Neural crest cell (in vitro differentiated cells): ENCODE measurements at regions not wholly inside any gene's neighbourhood (a gene's known extent, or its start where the extent isn't known, plus 50 kb on each side); places are given as distances from the start of the nearest gene placed in this dataset.
A peak's percentile ranks its signal among the peaks of the same experiment; 100 is the strongest.

Experiments
- DNase-seq: peaks from one replicate; pipeline ENCODE4 v3.0.0; 2021; ENCODE audit warnings: low read depth, mixed read lengths, low spot score
- H3K27ac Mint-ChIP-seq: one replicate; pipeline ENCODE4 v1.8.0; 2021; ENCODE audit warnings: mild to moderate bottlenecking, mixed read lengths; ENCODE audit not compliant: unreplicated experiment
- H3K27me3 Mint-ChIP-seq: 2 replicates; pipeline ENCODE4 v1.8.0; 2021; ENCODE audit warnings: low read depth, mild to moderate bottlenecking, mixed read lengths
- H3K36me3 Mint-ChIP-seq: 2 replicates; pipeline ENCODE4 v1.8.0; 2021; ENCODE audit warnings: low read depth, mild to moderate bottlenecking, mixed read lengths
- H3K4me1 Mint-ChIP-seq: 2 replicates; pipeline ENCODE4 v1.8.0; 2021; ENCODE audit warnings: mixed read lengths
- H3K4me3 Mint-ChIP-seq: one replicate; pipeline ENCODE4 v1.8.0; 2021; ENCODE audit warnings: mild to moderate bottlenecking, mixed read lengths
- H3K9me3 Mint-ChIP-seq: 2 replicates; pipeline ENCODE4 v1.8.0; 2021; ENCODE audit warnings: mixed read lengths
- CTCF ChIP-seq: fragments of 200-600 bp; sonication (generic); conservative IDR thresholded peaks from 2 replicates; pipeline ENCODE4 v1.5.0; 2021; ENCODE audit warnings: antibody characterized with exemption, mild to moderate bottlenecking

- Mint-ChIP-seq H3K27me3 (no peaks in the 10 kb centered on the region), H3K4me3 (no peak overlapping the region), H3K9me3 (no peaks in the 10 kb centered on the region), H3K27ac (no peak overlapping the region), H3K36me3 (no peaks in the 10 kb centered on the region), H3K4me1 (no peaks in the 10 kb centered on the region)
- DNase-seq, result no peak
- no peak for TF ChIP-seq CTCF
These were observed 217.5 kb downstream of the PLA2G4A start for GRCh38 chr1:187046293-187046692.

GRCh38 chr1:187047298-187047697 is 218.5 kb downstream of the PLA2G4A start:
- H3K4me3 Mint-ChIP-seq, result no peak overlapping the region
- H3K27ac Mint-ChIP-seq, result no peak overlapping the region
- TF ChIP-seq CTCF, result no peak
- no peak for DNase-seq
- no peaks in the 10 kb centered on the region for H3K27me3 Mint-ChIP-seq
- no peaks in the 10 kb centered on the region for H3K36me3 Mint-ChIP-seq
- no peaks in the 10 kb centered on the region for H3K9me3 Mint-ChIP-seq
- H3K4me1 Mint-ChIP-seq, result no peaks in the 10 kb centered on the region

GRCh38 chr1:187051618-187052232 is 223.0 kb downstream of the PLA2G4A start:
- no peaks in the 10 kb centered on the region for H3K27me3 Mint-ChIP-seq
- no peaks in the 10 kb centered on the region for H3K9me3 Mint-ChIP-seq
- H3K4me3 Mint-ChIP-seq, result no peak overlapping the region
- no peaks in the 10 kb centered on the region for H3K36me3 Mint-ChIP-seq
- DNase-seq, result peak; percentile 15
- H3K4me1 Mint-ChIP-seq, result no peaks in the 10 kb centered on the region
- TF ChIP-seq CTCF, result peak; percentile 81
- H3K27ac Mint-ChIP-seq, result no peak overlapping the region

GRCh38 chr1:187053876-187054275 is 225.1 kb downstream of the PLA2G4A start:
- Mint-ChIP-seq H3K36me3 (no peaks in the 10 kb centered on the region), H3K9me3 (no peaks in the 10 kb centered on the region), H3K4me3 (no peak overlapping the region), H3K4me1 (no peaks in the 10 kb centered on the region), H3K27ac (no peak overlapping the region), H3K27me3 (no peaks in the 10 kb centered on the region)
- TF ChIP-seq CTCF, result no peak
- no peak for DNase-seq

GRCh38 chr1:187054862-187055757 is 226.4 kb downstream of the PLA2G4A start:
- Mint-ChIP-seq H3K4me3 (no peak overlapping the region), H3K27me3 (no peaks in the 10 kb centered on the region), H3K27ac (no peak overlapping the region), H3K9me3 (no peaks in the 10 kb centered on the region), H3K4me1 (no peaks in the 10 kb centered on the region), H3K36me3 (no peaks in the 10 kb centered on the region)
- DNase-seq, result no peak
- TF ChIP-seq CTCF, result no peak
